GM04503 (cell line): ENCODE measurements at regions not wholly inside any gene's neighbourhood (a gene's known extent, or its start where the extent isn't known, plus 50 kb on each side); places are given as distances from the start of the nearest gene placed in this dataset.
"Not testable (repeated sequence)": the region's sequence is repeated elsewhere in the genome, so short reads cannot be mapped to it uniquely, and the experiment has no call there.

Source experiments
- DNase-seq: peaks from one replicate; pipeline ENCODE4 v3.0.0-alpha.2; 2012; ENCODE audit warnings: low read depth

GRCh38 chr4:107562316-107562715 lies 157.7 kb downstream of the PAPSS1 start:
- no peak for DNase-seq

- DNase-seq: no peak
Measured at GRCh38 chr4:107561481-107561880, 158.6 kb downstream of the PAPSS1 start.

GRCh38 chr4:107559653-107560052 lies 160.4 kb downstream of the PAPSS1 start:
- no peak for DNase-seq

- DNase-seq: no peak
Measured at GRCh38 chr4:107552306-107552705, 167.7 kb downstream of the PAPSS1 start.

- DNase-seq: no peak
Measured at GRCh38 chr4:107548211-107548905, 171.7 kb downstream of the PAPSS1 start.

GRCh38 chr4:107546638-107547037 lies 173.4 kb downstream of the PAPSS1 start:
- no peak for DNase-seq

- DNase-seq: no peak
Measured at GRCh38 chr4:107541511-107541910, 178.5 kb downstream of the PAPSS1 start.

GRCh38 chr4:107531927-107532326 lies 188.1 kb downstream of the PAPSS1 start:
- DNase-seq: no peak

- no peak for DNase-seq
Measured at GRCh38 chr4:107520368-107520767, 199.7 kb downstream of the PAPSS1 start.

- DNase-seq: peak; percentile 1
Measured at GRCh38 chr4:107519053-107519452, 201.0 kb downstream of the PAPSS1 start.

GRCh38 chr4:107518076-107518475 lies 202.0 kb downstream of the PAPSS1 start:
- no peak for DNase-seq

- no peak for DNase-seq
Measured at GRCh38 chr4:107512549-107512948, 207.5 kb downstream of the PAPSS1 start.

- DNase-seq: no peak
Measured at GRCh38 chr4:107509615-107510014, 210.4 kb downstream of the PAPSS1 start.

GRCh38 chr4:107500551-107500950 lies 219.5 kb downstream of the PAPSS1 start:
- DNase-seq: no peak

- no peak for DNase-seq
Measured at GRCh38 chr4:107497054-107497453, 223.0 kb downstream of the PAPSS1 start.

- DNase-seq: no peak
Measured at GRCh38 chr4:107492566-107492965, 227.5 kb downstream of the PAPSS1 start.

- no peak for DNase-seq
Measured at GRCh38 chr4:107490116-107490515, 229.9 kb downstream of the PAPSS1 start.

GRCh38 chr4:107483621-107484020 lies 236.4 kb downstream of the PAPSS1 start:
- DNase-seq: not testable (repeated sequence)

- DNase-seq: no peak
Measured at GRCh38 chr4:107482546-107482945, 237.5 kb downstream of the PAPSS1 start.

GRCh38 chr4:107478327-107478980 lies 241.6 kb downstream of the PAPSS1 start:
- DNase-seq: no peak

- no peak for DNase-seq
Measured at GRCh38 chr4:107473126-107473525, 246.9 kb downstream of the PAPSS1 start.

- no peak for DNase-seq
Measured at GRCh38 chr4:107472265-107472948, 247.6 kb downstream of the PAPSS1 start.

- DNase-seq: no peak
Measured at GRCh38 chr4:107470173-107470572, 249.9 kb downstream of the PAPSS1 start.
